ENCODE measurements at regions not wholly inside any gene's neighbourhood (a gene's known extent, or its start where the extent isn't known, plus 50 kb on each side); places are given as distances from the start of the nearest gene placed in this dataset.

- Mint-ChIP-seq H3K27me3 (ENCODE audit: unreplicated experiment) (no peaks in the 10 kb centered on the region), H3K9me3 (ENCODE audit: unreplicated experiment) (no peaks in the 10 kb centered on the region), H3K4me1 (ENCODE audit: unreplicated experiment) (peaks cover 7% of the 10 kb centered on the region), H3K4me3 (ENCODE audit: unreplicated experiment) (no peak overlapping the region), H3K36me3 (ENCODE audit: low read depth, unreplicated experiment) (no peaks in the 10 kb centered on the region), H3K27ac (ENCODE audit: unreplicated experiment) (no peak overlapping the region)
- DNase-seq (ENCODE audit: low spot score), result no peak
- no peak for TF ChIP-seq CTCF (IDR thresholded peaks at IDR 0.05; ENCODE audit: unreplicated experiment)
These were observed 398.4 kb upstream of the CNTN3 start for GRCh38 chr3:75012791-75013331.

GRCh38 chr3:75014008-75014407, 399.5 kb upstream of the CNTN3 start:
- peaks cover 7% of the 10 kb centered on the region for H3K4me1 Mint-ChIP-seq (ENCODE audit: unreplicated experiment)
- no peak overlapping the region for H3K27ac Mint-ChIP-seq (ENCODE audit: unreplicated experiment)
- no peaks in the 10 kb centered on the region for H3K27me3 Mint-ChIP-seq (ENCODE audit: unreplicated experiment)
- no peak overlapping the region for H3K4me3 Mint-ChIP-seq (ENCODE audit: unreplicated experiment)
- no peak for DNase-seq (ENCODE audit: low spot score)
- no peaks in the 10 kb centered on the region for H3K36me3 Mint-ChIP-seq (ENCODE audit: low read depth, unreplicated experiment)
- H3K9me3 Mint-ChIP-seq (ENCODE audit: unreplicated experiment), result no peaks in the 10 kb centered on the region
- TF ChIP-seq CTCF (IDR thresholded peaks at IDR 0.05; ENCODE audit: unreplicated experiment), result no peak

GRCh38 chr3:75015280-75015679, 400.8 kb upstream of the CNTN3 start:
- no peak for DNase-seq (ENCODE audit: low spot score)
- H3K27ac Mint-ChIP-seq (ENCODE audit: unreplicated experiment), result no peak overlapping the region
- H3K27me3 Mint-ChIP-seq (ENCODE audit: unreplicated experiment), result no peaks in the 10 kb centered on the region
- TF ChIP-seq CTCF (IDR thresholded peaks at IDR 0.05; ENCODE audit: unreplicated experiment), result no peak
- H3K9me3 Mint-ChIP-seq (ENCODE audit: unreplicated experiment), result no peaks in the 10 kb centered on the region
- no peaks in the 10 kb centered on the region for H3K36me3 Mint-ChIP-seq (ENCODE audit: low read depth, unreplicated experiment)
- H3K4me1 Mint-ChIP-seq (ENCODE audit: unreplicated experiment), result peaks cover 7% of the 10 kb centered on the region
- H3K4me3 Mint-ChIP-seq (ENCODE audit: unreplicated experiment), result no peak overlapping the region

GRCh38 chr3:75035146-75035545, 420.7 kb upstream of the CNTN3 start:
- DNase-seq (ENCODE audit: low spot score), result no peak
- Mint-ChIP-seq H3K4me1 (ENCODE audit: unreplicated experiment) (peaks cover 3% of the 10 kb centered on the region), H3K36me3 (ENCODE audit: low read depth, unreplicated experiment) (no peaks in the 10 kb centered on the region), H3K9me3 (ENCODE audit: unreplicated experiment) (no peaks in the 10 kb centered on the region), H3K27ac (ENCODE audit: unreplicated experiment) (peak overlapping the region; percentile 28), H3K4me3 (ENCODE audit: unreplicated experiment) (no peak overlapping the region), H3K27me3 (ENCODE audit: unreplicated experiment) (peaks cover 2% of the 10 kb centered on the region)
- TF ChIP-seq CTCF (IDR thresholded peaks at IDR 0.05; ENCODE audit: unreplicated experiment), result no peak

GRCh38 chr3:75042941-75043340, 428.5 kb upstream of the CNTN3 start:
- no peaks in the 10 kb centered on the region for H3K4me1 Mint-ChIP-seq (ENCODE audit: unreplicated experiment)
- no peak for TF ChIP-seq CTCF (IDR thresholded peaks at IDR 0.05; ENCODE audit: unreplicated experiment)
- no peak overlapping the region for H3K27ac Mint-ChIP-seq (ENCODE audit: unreplicated experiment)
- H3K27me3 Mint-ChIP-seq (ENCODE audit: unreplicated experiment), result no peaks in the 10 kb centered on the region
- no peak for DNase-seq (ENCODE audit: low spot score)
- no peak overlapping the region for H3K4me3 Mint-ChIP-seq (ENCODE audit: unreplicated experiment)
- H3K9me3 Mint-ChIP-seq (ENCODE audit: unreplicated experiment), result no peaks in the 10 kb centered on the region
- H3K36me3 Mint-ChIP-seq (ENCODE audit: low read depth, unreplicated experiment), result no peaks in the 10 kb centered on the region

All from endothelial cell (in vitro differentiated cells).